NT2/D1 (cell line): ENCODE measurements at regions not wholly inside any gene's neighbourhood (a gene's known extent, or its start where the extent isn't known, plus 50 kb on each side); places are given as distances from the start of the nearest gene placed in this dataset.

Experiments used
- DNase-seq: peaks from one replicate; pipeline ENCODE4 v3.0.0-alpha.2; 2011; ENCODE audit warnings: low read depth, low spot score
- H3K27me3 ChIP-seq: 2 replicates; pipeline ENCODE4 v1.6.0; 2011; ENCODE audit warnings: mild to moderate bottlenecking; ENCODE audit not compliant: insufficient read length, insufficient read depth
- H3K36me3 ChIP-seq: 2 replicates; pipeline ENCODE4 v1.6.1; 2011; ENCODE audit warnings: mild to moderate bottlenecking, low read length, mixed read lengths; ENCODE audit not compliant: insufficient read depth, insufficient read length
- H3K4me1 ChIP-seq: 2 replicates; pipeline ENCODE4 v1.5.1; 2011; ENCODE audit not compliant: insufficient read depth, insufficient read length
- H3K4me3 ChIP-seq: 2 replicates; pipeline ENCODE4 v1.5.1; 2011; ENCODE audit warnings: low read depth; ENCODE audit not compliant: insufficient read length
- H3K9ac ChIP-seq: 2 replicates; pipeline ENCODE4 v1.6.0; 2011; ENCODE audit warnings: low read depth; ENCODE audit not compliant: insufficient read length
- H3K9me3 ChIP-seq: 2 replicates; pipeline ENCODE4 v1.5.1; 2011; ENCODE audit warnings: mild to moderate bottlenecking, low read length; ENCODE audit not compliant: insufficient read depth
- SUZ12 ChIP-seq: IDR thresholded peaks from 2 replicates; pipeline ENCODE4 v1.6.1; 2011; ENCODE audit not compliant: insufficient read length, insufficient read depth; ENCODE audit errors: extremely low read depth
- YY1 ChIP-seq: IDR thresholded peaks from 2 replicates; pipeline ENCODE4 v1.6.1; 2011; ENCODE audit not compliant: insufficient read length, insufficient read depth
- ZNF274 ChIP-seq: IDR thresholded peaks from 2 replicates; pipeline ENCODE4 v1.6.1; 2011; ENCODE audit warnings: mild to moderate bottlenecking, low read depth, low read length

- Histone ChIP-seq H3K36me3 (no peaks in the 10 kb centered on the region), H3K9me3 (no peaks in the 10 kb centered on the region), H3K9ac (no peak overlapping the region), H3K4me3 (no peak overlapping the region), H3K27me3 (no peaks in the 10 kb centered on the region), H3K4me1 (no peaks in the 10 kb centered on the region)
- no peak for DNase-seq
- TF ChIP-seq YY1 (no peak), ZNF274 (no peak), SUZ12 (no peak)
Observed at GRCh38 chrX:122421434-122422121, 762.5 kb upstream of the GRIA3 start.

GRCh38 chrX:122422547-122422946 is 761.5 kb upstream of the GRIA3 start:
- no peak for TF ChIP-seq YY1
- H3K9me3 ChIP-seq = no peaks in the 10 kb centered on the region

GRCh38 chrX:122434942-122435341 is 749.1 kb upstream of the GRIA3 start:
- Histone ChIP-seq H3K4me1 (no peaks in the 10 kb centered on the region), H3K9me3 (no peaks in the 10 kb centered on the region), H3K4me3 (no peak overlapping the region), H3K27me3 (no peaks in the 10 kb centered on the region), H3K36me3 (no peaks in the 10 kb centered on the region), H3K9ac (no peak overlapping the region)
- DNase-seq = no peak
- TF ChIP-seq ZNF274 = no peak
- TF ChIP-seq YY1 = no peak

More at GRCh38 chrX:122422547-122422946, 761.5 kb upstream of the GRIA3 start:
- Histone ChIP-seq H3K9ac (no peak overlapping the region), H3K27me3 (no peaks in the 10 kb centered on the region), H3K36me3 (no peaks in the 10 kb centered on the region), H3K4me1 (no peaks in the 10 kb centered on the region), H3K4me3 (no peak overlapping the region)
- no peak for DNase-seq

- no peaks in the 10 kb centered on the region for H3K9me3 ChIP-seq
Observed at GRCh38 chrX:122439831-122440230, 744.2 kb upstream of the GRIA3 start.

GRCh38 chrX:122440832-122441231 is 743.2 kb upstream of the GRIA3 start:
- Histone ChIP-seq H3K4me1 (no peaks in the 10 kb centered on the region), H3K9me3 (no peaks in the 10 kb centered on the region), H3K4me3 (no peak overlapping the region), H3K27me3 (no peaks in the 10 kb centered on the region), H3K36me3 (no peaks in the 10 kb centered on the region), H3K9ac (no peak overlapping the region)
- DNase-seq = no peak
- TF ChIP-seq SUZ12 (no peak), YY1 (no peak), ZNF274 (no peak)

More at GRCh38 chrX:122439831-122440230, 744.2 kb upstream of the GRIA3 start:
- Histone ChIP-seq H3K9ac (no peak overlapping the region), H3K4me3 (no peak overlapping the region), H3K36me3 (no peaks in the 10 kb centered on the region), H3K27me3 (no peaks in the 10 kb centered on the region), H3K4me1 (no peaks in the 10 kb centered on the region)
- TF ChIP-seq SUZ12 = no peak
- TF ChIP-seq YY1 = no peak
- no peak for TF ChIP-seq ZNF274
- DNase-seq = no peak

GRCh38 chrX:122441451-122441850 is 742.6 kb upstream of the GRIA3 start:
- no peak overlapping the region for H3K4me3 ChIP-seq
- H3K4me1 ChIP-seq = no peaks in the 10 kb centered on the region
- TF ChIP-seq SUZ12 (no peak), YY1 (no peak), ZNF274 (no peak)
- no peak for DNase-seq
- no peak overlapping the region for H3K9ac ChIP-seq
- no peaks in the 10 kb centered on the region for H3K27me3 ChIP-seq
- no peaks in the 10 kb centered on the region for H3K9me3 ChIP-seq
- H3K36me3 ChIP-seq = no peaks in the 10 kb centered on the region

GRCh38 chrX:122445466-122445865 is 738.6 kb upstream of the GRIA3 start:
- Histone ChIP-seq H3K9me3 (no peaks in the 10 kb centered on the region), H3K27me3 (no peaks in the 10 kb centered on the region), H3K9ac (no peak overlapping the region), H3K4me1 (no peaks in the 10 kb centered on the region), H3K4me3 (no peak overlapping the region), H3K36me3 (no peaks in the 10 kb centered on the region)
- DNase-seq = no peak
- TF ChIP-seq SUZ12 (no peak), YY1 (no peak), ZNF274 (no peak)

- TF ChIP-seq SUZ12 (no peak), YY1 (no peak), ZNF274 (no peak)
- Histone ChIP-seq H3K9me3 (no peaks in the 10 kb centered on the region), H3K9ac (no peak overlapping the region), H3K27me3 (no peaks in the 10 kb centered on the region), H3K36me3 (no peaks in the 10 kb centered on the region), H3K4me1 (no peaks in the 10 kb centered on the region), H3K4me3 (no peak overlapping the region)
- no peak for DNase-seq
Observed at GRCh38 chrX:122464341-122464740, 719.7 kb upstream of the GRIA3 start.
